ENCODE measurements at regions not wholly inside any gene's neighbourhood (a gene's known extent, or its start where the extent isn't known, plus 50 kb on each side); places are given as distances from the start of the nearest gene placed in this dataset.

- no peak for TF ChIP-seq CTCF (IDR thresholded peaks at IDR 0.05; ENCODE audit: low read depth, low read length, missing control alignments)
- Histone ChIP-seq H3K27me3 (replicated peaks) (no peaks in the 10 kb centered on the region), H3K27ac (no peak overlapping the region), H3K36me3 (replicated peaks) (no peaks in the 10 kb centered on the region), H3K4me3 (ENCODE audit: low read depth, low read length) (no peak overlapping the region)
- in situ Hi-C loops (cut with HindIII; ENCODE audit: low pct_ligation_motif_present, low sequenced_read_pairs), result no loop called here
- no peak for DNase-seq
Measured at GRCh38 chr7:117929237-117929636, 56.0 kb upstream of the CTTNBP2 start.

DNA sequence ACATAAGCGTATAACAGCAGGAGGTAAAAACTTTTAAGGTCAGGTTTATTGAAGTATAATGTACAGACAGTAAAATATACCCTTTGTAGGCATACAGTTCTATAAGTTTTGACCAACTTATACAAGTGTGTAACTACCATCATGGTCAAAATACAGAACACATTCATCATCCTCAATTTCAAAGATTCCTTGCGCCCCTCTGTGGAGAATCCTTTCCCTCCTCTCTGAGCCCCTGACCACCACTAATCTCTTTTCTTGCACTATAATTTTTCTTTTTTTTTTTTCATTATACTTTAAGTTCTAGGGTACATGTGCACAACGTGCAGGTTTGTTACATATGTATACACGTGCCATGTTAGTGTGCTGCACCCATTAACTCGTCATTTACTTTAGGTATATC lies 58.1 kb upstream of the CTTNBP2 start:
- TF ChIP-seq CTCF (IDR thresholded peaks at IDR 0.05; ENCODE audit: low read depth, low read length, missing control alignments), result no peak
- Histone ChIP-seq H3K27ac (no peak overlapping the region), H3K27me3 (replicated peaks) (no peaks in the 10 kb centered on the region), H3K4me3 (ENCODE audit: low read depth, low read length) (no peak overlapping the region), H3K36me3 (replicated peaks) (no peaks in the 10 kb centered on the region)
- DNase-seq, result no peak
- in situ Hi-C loops (cut with HindIII; ENCODE audit: low pct_ligation_motif_present, low sequenced_read_pairs), result no loop called here

DNA sequence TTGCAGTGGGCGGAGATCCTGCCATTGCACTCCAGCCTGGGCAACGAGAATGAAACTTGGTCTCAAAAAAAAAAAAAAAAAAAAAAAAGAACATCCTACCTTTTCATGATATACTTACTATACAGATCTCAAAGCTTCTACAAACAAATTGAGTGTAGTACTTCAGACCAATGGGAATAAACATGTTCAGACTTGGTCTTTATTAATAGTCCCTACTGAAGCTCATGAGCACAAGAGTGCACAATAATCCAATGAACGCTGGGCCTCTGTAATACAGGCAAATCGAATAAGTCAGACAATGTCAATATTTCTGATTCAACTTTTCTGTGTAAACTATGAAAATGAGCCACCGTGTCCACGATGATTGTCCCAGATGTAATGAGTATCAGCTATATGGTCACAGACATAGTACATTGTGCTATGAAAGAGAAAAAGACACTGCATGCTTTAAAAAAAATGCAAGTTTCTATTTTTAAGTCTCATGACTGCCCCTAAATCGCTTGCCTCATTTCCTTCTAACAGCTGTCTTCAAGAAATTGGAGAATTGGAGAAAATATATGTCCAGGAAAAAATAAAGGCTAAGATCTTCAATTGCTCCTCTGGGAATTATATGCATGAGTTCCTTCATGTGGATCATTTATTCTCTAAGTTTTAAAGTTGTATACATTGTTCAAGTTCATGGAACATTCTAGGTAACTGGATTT lies 64.0 kb upstream of the CTTNBP2 start:
- no peak for TF ChIP-seq CTCF (IDR thresholded peaks at IDR 0.05; ENCODE audit: low read depth, low read length, missing control alignments)
- Histone ChIP-seq H3K27ac (no peak overlapping the region), H3K27me3 (replicated peaks) (no peaks in the 10 kb centered on the region), H3K36me3 (replicated peaks) (no peaks in the 10 kb centered on the region), H3K4me3 (ENCODE audit: low read depth, low read length) (no peak overlapping the region)
- DNase-seq, result no peak
- in situ Hi-C loops (cut with HindIII; ENCODE audit: low pct_ligation_motif_present, low sequenced_read_pairs), result no loop called here

GRCh38 chr7:117937753-117938483 lies 64.7 kb upstream of the CTTNBP2 start:
- no peak for TF ChIP-seq CTCF (IDR thresholded peaks at IDR 0.05; ENCODE audit: low read depth, low read length, missing control alignments)
- DNase-seq, result no peak
- Histone ChIP-seq H3K36me3 (replicated peaks) (no peaks in the 10 kb centered on the region), H3K27ac (no peak overlapping the region), H3K27me3 (replicated peaks) (no peaks in the 10 kb centered on the region), H3K4me3 (ENCODE audit: low read depth, low read length) (no peak overlapping the region)
- in situ Hi-C loops (cut with HindIII; ENCODE audit: low pct_ligation_motif_present, low sequenced_read_pairs), result no loop called here

DNA sequence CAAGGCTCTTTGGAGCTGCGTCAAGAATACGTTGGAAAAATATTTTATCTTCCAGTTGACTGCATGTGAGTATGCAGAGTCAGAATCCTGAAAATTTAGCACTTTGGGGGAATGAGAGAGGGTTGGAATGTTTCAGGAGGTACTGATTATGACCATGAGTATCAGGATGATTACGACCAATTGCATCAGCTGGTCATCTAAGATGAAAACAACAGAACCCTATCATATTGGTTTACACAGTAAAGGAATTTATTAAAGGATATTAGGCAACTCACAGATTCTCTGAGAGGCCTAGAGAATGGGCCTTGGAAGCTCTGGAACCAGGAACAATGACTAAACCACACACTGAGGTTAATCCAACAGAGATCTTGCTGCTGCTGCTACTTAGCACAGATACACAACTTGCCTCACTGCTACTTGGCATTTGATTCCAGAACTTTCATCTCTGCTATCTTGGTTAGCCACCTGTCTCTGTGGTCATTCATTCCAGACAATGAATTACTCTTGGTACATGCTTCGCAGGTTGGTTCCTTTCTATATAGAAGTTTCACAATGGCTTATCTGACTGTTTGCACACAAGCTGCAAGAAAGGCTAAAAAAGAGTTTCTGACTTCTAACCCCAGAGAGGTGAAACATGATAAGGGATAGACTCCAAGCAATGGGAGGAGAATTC lies 68.0 kb upstream of the CTTNBP2 start:
- in situ Hi-C loops (cut with HindIII; ENCODE audit: low pct_ligation_motif_present, low sequenced_read_pairs), result no loop called here

More for the DNA sequence above, 68.0 kb upstream of the CTTNBP2 start:
- Histone ChIP-seq H3K27ac (no peak overlapping the region), H3K27me3 (replicated peaks) (no peaks in the 10 kb centered on the region), H3K36me3 (replicated peaks) (no peaks in the 10 kb centered on the region), H3K4me3 (ENCODE audit: low read depth, low read length) (no peak overlapping the region)
- TF ChIP-seq CTCF (IDR thresholded peaks at IDR 0.05; ENCODE audit: low read depth, low read length, missing control alignments), result no peak
- no peak for DNase-seq
